HG03457 (cell line): ENCODE measurements at regions not wholly inside any gene's neighbourhood (a gene's known extent, or its start where the extent isn't known, plus 50 kb on each side); places are given as distances from the start of the nearest gene placed in this dataset.

Experiments
- ATAC-seq: cut with Tn5 transposase; IDR thresholded peaks from one replicate; pipeline ENCODE4 v1.9.1; 2021; ENCODE audit warnings: moderate number of reproducible peaks; ENCODE audit not compliant: unreplicated experiment

DNA sequence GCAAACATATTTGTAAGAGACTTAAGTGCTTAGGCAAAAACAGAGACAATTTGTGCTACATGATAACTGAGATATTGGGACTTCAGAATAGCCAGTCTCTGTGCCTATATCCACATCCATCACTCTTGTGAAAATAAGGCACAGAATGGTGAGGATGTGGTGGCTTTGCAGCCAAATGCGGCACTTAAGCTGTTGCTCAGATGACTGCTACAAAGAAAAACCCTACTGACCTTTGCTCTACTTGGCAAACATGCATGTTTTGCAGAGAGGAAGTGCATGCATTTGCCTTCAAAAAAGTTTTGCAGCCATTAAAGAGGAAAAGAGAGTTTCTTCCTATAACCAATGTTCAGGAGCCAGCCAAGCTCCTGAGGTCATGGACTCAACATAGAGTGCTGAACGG, 675.0 kb upstream of the KIRREL3 start:
- no peak for ATAC-seq

DNA sequence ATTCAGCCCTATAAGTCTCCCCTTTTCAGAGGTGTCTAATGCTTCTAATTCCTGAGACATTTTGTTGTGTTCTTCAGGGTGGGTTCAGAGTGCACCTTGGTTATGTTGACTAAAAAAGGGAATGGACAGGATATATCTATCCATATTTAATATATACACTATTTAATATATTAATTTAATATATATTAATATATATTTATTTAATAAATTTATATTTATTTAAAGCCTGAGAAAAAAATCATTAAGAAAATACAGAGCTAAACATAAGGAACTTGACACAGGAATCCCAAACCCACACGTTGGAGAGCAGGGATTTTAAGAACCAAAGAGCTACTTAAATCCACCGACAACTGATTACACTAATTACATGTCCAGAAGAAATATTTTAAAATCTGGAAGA, 674.2 kb upstream of the KIRREL3 start:
- ATAC-seq = no peak

DNA sequence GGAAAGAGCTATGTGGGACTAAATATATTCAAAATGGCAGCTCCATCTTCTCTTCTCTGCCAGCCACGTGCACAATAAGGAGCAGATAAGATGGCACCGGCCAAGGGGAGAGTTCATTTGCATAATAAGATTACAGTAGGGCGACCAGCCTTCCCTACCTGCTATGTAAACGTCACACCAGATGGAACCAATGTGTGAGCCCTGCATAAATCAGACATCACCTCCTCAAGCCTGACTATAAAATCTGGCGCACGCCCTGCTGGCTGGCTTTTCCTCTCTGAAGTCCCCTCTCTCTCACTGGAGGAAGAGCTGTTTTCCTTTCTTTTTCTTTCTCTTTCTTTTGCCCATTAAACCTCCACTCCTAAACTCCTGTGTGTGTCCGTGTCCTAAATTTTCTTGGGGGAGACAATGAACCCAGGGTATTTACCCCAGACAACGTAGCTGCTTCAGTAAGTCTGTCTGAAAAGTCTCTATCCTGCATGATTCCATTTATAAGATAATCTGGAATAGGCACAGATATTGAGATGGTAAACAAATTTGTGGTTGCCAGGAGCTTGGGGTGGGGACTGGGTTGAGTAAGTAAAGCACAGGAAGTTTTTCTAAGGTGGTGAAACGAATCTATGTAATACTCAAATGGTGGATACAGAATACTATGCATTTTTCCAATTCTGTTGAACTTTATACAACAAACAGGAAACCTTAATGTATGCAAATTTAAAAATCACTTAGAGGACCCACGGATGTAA, 670.0 kb upstream of the KIRREL3 start:
- ATAC-seq = no peak

DNA sequence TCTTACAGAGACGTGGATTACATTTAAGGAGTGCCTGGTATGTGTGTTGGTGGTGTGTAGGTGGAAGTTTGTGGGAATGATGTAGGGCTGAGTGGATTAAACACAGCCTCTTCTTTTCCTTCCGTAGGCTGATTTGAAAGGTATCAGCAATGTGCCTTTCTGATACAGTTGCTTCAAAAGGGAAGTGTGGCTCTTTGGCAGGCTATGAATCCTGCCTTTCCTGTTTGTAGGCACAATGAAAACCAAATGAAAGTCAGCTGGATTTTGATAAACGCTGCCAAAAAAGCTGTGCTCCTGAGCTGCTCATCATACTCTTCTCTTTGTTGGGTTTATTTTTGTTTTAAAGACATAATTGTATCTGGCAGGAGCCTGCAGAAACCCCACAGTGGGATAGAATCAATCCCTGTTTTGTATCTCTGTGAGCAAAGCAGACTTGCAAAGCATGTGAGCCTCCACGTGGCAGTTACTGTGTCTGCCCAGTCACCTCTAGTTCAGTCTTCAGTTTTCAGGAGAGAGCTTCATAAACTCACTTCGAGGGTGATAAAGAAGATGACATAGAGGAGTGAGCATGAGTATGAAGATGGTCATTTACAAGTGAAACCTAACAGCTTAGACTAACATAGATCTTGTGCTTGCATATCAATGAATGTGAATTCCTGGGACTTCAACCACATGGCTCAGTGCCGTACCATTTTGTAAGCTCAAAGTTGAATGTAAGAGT, 655.7 kb upstream of the KIRREL3 start:
- ATAC-seq = no peak

DNA sequence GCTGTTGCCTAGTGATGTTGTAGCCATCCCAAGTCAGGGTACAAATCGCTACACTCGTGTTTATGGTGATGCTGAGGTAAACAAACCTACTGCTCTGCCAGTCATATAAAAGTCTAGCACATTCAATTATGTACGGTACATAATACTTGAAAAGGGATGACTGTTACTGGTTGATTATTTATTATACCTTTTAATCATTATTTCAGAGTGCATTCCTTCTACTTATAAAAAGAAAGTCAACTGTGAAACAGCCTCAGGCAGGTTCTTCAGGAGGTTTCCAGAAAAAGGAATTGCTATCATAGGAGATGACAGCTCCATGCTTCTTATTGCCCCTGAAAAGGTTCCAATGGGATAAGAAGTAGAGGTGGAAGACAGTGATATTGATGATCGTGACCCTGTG, 652.5 kb upstream of the KIRREL3 start:
- ATAC-seq = no peak

DNA sequence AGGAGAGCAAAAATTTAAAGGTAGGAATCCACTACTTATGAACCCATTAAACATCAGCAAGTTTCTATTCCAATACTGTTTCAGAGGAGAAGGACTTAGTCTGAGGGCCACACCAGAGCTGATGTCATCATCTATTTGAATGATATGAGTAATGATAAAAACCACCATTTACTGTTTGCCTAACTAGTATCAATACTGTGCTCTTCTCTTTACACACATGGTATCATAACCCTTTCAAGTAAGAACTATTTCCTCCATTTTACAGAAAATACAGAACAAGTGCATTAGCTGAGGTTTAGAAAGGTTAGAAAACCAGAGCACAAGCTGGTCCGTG, 651.3 kb upstream of the KIRREL3 start:
- ATAC-seq = no peak

DNA sequence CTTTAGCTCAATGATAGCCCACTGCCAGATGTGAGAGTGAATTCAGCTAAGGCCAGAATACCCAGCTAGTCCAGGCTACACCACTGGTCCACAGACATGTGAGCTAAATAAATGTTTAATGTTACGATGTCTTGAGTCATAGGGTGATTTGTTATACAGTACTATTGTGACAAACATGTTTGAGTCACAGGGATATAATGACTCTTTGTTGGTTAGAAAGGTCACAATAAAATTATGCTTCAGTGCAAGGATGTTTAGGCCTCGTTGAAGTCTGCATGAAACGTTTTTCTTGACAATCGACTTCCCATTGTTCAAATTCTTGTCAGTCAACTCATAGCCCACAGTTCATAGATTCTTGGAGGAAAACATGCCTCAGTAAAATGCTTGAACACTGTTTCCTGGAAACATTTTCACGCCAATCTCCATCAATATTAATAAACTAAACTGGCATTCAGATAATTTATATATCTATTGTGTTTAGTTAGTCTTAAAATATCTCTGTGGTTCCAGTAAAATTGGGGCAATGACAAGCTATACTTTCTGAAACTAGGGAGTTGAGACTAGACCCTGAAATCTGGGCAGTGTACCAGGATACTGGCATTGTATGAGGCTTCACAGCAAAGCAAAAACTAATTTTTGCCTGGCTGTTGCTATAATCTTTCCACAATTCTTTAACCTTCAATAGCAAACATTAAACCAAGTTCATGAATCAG, 650.8 kb upstream of the KIRREL3 start:
- ATAC-seq = no peak

DNA sequence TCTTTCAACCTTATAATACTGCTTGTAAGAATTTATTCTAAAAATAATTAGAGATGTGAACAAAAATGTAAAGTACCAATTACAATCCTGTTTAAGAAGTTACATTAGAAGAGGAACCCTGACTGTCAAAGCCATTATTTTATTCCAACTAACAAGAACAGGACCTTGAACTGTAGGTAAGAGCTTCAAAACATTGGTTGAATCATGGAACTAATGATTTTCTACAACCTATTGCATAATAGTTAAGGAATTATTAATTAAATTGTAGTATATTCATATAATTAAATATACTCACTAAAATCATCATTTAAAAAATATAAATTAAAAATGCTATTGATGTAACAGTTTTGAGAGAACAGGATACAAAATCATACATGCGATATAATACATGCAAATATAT, 649.4 kb upstream of the KIRREL3 start:
- ATAC-seq = no peak

DNA sequence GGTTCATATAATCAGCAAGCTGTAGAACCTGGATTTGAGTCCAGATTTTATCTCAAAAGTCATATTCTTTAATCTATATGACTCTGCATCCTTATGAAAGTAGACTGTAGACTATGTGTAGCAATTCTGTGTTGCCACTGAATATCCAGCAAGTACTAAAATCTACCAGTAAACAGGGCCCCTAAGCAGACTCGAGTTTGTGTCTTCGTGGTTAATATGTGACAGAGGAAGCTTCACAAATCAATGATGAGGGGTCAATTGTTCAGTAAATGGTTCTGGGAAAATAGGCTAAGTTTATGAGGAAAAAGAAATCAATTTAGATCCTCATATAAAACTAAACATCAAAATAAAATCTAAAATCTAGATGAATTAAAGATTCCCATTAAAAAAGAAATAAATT, 648.5 kb upstream of the KIRREL3 start:
- ATAC-seq = no peak

DNA sequence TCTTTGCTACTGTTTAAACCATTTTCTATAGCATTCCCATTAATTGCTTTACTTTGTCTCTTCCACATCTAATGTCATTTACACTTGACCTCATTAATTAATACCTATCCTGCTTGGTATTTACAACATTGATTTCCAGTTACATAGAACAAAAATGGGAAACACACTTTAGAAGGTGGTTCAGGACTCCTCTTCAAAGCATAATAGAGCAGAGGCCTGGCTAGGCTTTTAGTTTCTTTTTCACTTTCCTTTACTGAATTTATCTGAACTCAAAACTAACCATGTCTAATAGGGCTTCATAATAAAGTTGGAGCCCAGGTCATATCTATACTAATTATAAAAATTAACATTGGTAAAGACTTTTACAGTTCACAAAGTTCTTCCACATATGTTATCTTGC, 648.0 kb upstream of the KIRREL3 start:
- no peak for ATAC-seq

DNA sequence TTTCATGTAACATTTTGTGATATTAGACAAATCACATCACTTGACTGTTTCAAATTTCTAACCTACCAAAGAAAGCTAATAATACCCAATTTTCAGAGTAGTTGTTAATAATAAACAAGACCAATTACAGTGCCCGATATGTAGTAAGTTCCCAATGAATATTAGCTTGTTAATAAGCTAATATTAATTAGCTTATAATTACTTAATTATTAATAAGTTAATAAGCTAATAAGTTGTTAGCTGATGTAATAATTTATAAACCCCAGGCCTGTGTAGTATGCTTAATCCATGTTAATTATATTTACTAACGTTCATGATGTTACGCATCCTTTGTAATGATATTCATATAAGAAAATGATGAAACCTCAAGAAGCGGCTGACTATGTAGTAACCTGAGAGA, 643.8 kb upstream of the KIRREL3 start:
- no peak for ATAC-seq

DNA sequence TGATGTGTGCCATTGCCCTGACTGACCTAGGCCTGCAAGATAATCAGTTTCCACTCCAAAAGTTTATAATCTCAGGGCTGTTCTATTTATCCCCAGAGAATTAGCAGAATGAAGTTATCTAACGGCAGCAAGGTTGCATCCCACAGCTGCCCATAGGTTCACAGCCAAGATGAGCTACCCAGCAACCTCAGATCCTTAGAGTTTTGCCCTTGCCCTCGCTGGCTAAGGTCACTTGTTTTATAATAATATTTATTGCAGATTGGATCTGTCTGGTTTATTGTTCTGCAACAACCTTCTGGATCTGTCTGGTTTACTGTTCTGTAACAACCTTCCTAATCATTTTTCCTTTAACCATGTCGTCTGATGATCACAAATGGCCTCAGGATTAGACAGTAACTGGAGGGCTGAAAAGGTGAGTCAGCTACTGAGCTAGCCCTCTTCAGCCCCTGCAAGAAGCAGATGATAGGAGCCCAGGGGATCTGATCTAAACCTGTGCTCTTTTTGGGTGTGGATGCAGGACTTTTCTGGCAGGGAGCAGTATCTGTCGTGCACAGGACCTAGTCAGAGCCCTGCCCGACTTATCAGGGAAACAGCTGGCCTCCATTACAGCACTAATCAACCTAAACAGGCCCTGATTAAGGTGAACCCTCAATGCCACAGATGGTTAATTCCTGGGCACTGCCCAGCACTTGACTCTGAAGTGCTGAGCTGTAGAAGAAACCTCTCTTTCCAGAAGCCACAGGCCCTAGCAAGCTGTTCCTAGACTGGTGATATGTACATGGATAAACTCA, 642.9 kb upstream of the KIRREL3 start:
- no peak for ATAC-seq

DNA sequence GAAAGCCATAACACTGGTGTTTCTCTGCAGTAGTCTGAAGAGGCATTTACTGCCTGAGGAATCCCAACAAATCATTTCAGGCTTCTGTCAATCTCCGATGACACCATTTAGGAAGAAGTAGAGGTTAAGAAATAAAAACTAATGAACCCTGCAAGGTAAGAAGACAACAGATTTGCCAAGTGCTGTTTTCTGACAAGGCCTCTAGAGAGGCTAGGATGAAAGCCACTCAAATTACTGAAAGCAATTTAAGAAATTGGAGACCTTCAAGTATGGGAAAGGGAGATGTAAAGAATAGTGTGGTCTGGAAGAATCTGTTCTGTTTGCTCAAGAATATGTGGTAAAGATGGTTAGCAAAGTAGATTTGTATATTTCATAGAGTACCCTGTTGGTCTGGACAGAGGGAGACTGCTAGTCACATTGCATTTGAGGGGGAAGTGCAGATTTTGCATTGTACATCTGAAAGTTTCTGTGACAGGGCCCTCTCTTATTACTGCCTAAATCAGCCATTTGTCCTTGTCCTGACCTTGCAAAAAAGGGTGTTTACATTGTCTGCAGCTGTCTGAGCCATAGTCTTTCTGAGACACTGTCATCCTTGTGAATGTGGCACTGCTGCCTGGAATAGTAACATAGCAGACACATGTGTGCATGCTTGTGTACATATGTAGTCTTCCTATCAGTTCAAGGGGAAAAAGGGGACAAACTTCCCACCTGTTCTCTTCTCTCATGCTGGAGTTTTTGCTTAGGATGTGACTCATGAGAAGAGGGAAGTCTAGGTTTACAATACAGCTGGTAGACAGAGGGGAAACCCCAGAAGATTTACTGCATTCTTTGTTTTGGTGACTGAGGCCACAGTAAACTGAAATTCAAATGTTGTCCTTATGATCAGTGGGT, 640.2 kb upstream of the KIRREL3 start:
- no peak for ATAC-seq

DNA sequence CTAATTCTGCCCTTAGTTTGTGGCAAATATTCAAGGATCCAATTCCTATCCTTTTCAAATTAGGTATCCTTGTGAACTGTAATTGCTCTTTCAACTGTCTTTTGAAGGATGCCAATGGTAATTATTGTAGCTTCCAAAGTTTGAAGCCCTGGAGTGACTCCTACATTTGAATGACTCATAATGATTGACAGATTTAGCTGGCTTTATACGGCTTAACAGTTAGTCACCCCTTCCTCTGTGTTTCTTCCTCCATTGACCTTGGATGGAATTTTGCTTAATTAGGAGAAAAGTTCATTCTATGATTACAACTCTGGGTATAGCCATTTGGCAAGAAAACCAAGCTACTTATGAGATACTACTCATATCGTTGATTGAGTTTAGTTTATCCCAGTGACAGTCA, 639.3 kb upstream of the KIRREL3 start:
- no peak for ATAC-seq

DNA sequence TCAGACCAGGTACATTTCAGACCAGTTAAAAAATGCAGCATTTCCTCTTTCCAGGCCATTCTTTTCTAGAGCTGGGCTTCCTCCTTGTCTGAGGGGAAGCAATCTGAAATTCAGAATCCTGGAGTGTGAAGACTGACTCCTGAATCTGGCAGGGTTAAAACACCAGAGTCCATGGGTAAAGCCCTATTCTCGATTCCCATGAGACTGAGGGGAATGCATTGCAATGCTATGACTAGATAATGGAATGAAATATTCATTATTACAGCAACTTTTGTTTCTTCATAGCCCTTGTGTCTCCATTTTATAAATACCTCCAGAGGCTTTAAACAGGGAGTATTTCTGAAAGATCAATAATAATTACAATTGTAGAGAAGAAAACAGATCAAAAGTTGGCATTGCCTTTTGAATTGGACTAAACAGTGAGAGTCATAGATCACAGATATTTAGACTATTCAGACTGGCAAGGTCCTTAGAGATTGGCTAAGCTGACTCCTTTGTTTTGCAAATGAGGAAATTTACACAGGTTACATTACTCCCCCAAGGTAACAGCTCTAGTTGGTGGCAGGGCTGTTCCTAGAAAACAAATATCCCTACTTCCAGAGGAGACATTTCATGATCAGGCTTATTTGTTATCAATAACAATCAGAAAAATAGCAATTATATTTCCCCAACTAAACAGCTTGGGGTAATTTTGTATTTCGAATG, 632.6 kb upstream of the KIRREL3 start:
- ATAC-seq = no peak

DNA sequence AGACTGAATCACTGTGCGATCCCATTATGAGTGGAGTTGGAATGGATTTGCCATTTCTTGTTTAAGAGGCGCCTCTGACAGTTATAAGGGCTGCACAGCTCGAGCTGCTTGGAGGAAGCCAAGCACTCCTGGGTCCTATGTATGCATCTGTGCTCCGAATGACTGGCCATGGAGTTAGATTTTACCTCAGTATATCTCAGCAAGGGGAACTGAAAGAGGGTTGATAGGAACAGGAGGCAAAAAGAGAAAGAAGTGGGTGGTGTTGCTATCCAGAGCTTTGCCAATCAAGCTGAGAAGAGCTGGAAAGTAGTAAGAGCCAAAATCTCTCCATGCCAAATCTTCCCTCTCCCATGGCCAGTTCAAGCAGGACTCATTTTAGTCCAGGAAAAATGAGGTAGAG, 632.0 kb upstream of the KIRREL3 start:
- ATAC-seq = no peak

DNA sequence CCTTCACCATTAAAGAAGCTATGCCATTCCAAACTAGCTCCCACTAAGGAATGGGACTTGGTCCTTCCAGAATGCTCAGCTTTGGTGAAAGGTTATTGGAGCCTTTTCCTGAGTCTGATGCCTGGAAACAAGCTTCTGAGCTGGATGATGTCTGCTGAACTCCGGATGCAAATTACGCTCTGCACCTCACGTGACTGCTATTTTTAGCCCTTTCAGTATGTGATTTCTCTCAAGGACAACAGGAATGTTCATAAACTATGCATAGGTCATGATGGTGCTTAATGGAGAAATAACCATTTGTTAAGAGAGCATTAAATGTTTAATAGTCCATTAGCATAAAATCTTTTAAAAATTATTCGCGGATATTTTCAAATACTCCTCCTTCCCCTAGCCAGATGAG, 631.4 kb upstream of the KIRREL3 start:
- ATAC-seq = no peak

DNA sequence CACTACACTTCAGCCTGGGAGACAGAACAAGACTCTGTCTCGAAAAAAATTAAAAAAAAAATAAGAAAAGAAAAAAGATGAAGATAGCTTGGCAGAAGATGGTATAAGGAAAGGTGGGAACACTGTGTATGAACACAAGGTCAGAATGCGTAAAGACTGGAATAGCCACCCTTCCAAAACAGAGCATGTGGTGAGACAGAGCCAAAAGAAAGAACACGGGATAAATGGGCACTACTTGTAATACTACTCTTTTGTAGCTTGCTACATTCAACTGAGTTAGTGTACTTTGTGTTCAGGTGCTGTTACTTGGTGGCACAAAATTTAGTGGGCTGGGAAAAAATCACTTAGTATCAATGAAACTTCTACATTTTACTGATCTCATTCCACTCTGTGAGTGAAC, 628.6 kb upstream of the KIRREL3 start:
- ATAC-seq = no peak

DNA sequence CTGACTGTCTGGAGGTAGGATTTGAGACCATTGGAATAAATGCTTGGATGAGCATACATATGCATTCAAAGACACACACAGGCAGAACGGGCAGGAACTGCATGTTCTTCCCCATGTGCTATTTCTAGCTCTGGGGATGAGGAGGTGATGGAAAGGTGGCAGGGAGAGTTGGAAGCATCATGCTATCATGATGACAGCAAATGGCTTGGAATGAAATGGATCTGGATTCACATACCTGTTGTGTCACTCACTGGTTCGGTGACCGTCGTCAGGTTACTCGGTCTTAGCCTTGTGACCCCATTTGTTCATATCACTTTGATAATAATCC, 627.9 kb upstream of the KIRREL3 start:
- ATAC-seq = no peak
